GM18519 (cell line): ENCODE measurements at regions not wholly inside any gene's neighbourhood (a gene's known extent, or its start where the extent isn't known, plus 50 kb on each side); places are given as distances from the start of the nearest gene placed in this dataset.
"Not testable (repeated sequence)": the region's sequence is repeated elsewhere in the genome, so short reads cannot be mapped to it uniquely, and the experiment has no call there.

Experiments used
- ATAC-seq: cut with Tn5 transposase; IDR thresholded peaks from one replicate; pipeline ENCODE4 v1.9.1; 2021; ENCODE audit warnings: mild to moderate bottlenecking, moderate library complexity; ENCODE audit not compliant: unreplicated experiment, low FRiP score

- not testable (repeated sequence) for ATAC-seq
Measured at GRCh38 chr1:143644035-143644434, 327.8 kb downstream of the FAM72C start.

DNA sequence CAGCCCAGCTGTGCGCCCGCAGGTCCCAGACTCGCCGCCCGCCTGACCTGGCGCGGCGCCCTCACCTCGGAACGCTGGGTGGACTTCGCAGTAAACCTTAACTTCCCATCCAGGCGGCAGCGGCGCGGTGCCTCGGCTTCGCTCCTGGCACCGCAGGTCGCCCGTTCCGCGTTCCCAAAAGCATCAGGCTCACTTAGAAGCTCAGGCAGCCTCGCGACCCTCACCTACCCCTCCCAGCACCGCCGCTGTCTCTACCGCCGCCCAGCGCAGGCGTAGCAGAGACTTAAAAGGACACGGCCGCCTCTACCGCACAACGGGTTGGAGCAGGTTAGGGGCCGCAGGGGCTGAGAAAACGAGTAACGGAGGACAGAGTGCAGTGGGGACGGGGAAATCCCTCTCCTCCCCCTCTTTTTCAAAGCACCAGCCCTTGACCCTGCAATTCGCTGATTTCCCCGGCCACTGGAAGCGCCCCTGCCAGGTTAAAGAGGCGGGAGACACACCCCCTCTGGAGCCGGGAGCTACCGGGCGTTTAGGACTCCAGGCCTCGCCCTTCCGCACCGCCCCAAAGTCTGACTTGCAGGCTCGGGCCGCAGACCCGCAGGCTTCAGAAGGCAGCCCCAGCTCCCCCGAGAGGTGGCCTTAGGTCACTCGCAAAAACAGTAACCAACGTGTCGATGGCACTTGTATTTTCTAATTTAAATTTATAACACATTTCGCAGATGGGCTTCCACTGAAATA lies 328.5 kb downstream of the FAM72C start:
- ATAC-seq = no peak

- no peak for ATAC-seq
Measured at GRCh38 chr1:143625886-143626285, 345.9 kb downstream of the FAM72C start.

- ATAC-seq = no peak
Measured at GRCh38 chr1:143619851-143620250, 351.9 kb downstream of the FAM72C start.

DNA sequence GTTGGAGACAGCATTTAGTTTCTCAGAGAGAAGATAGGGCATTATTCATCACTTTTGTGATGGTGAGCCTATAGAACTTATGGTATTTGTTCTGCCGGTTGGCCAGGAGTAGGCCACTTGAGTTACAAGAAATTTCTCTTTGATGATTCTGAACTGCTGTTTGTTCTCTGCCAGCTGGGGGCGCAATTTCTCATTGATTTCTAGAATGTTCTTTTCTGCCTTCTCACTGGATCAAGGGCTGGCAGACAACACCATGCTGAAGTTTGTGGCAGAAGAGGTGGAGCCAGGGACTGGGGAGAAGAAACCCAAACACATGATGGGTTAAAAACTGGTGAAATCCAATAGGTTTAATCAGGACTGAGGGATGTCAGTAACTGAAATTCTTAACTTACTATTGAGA lies 360.6 kb downstream of the FAM72C start:
- ATAC-seq = no peak

DNA sequence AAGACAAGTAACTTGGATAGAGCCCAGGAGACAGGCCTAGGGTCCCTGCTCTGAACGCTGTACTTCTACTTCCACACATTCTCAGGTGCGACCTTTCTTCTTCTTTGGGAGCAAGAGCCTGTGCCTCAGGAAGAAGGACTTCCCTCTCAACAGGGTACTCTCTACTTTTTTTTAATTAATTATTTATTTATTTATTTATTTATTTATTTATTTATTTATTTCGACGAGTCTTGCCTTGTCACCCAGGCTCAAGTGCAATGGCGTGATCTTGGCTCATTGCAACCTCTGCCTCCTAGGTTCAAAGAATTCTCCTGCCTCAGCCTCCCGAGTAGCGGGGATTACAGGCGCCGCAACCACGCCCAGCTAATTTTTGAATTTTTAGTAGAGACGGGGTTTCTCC lies 361.6 kb downstream of the FAM72C start:
- no peak for ATAC-seq

DNA sequence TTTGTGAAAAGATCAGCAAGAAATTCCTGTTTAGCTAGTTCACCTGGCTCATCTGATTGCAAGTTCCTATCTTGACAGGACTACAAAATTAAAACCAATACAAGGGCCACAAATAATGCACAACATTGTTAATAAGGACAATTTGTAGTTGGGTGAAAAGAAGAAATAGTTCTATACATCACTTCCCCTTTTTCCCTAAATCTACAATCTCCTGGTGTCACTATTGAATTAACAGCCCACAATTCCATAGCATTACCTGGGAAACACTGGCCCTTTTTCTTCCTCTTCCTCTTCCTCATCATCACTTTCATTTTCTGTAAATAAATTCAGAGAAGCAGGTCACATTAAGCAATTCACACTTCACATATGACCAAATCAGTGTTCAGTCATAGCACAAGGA lies 366.9 kb downstream of the FAM72C start:
- no peak for ATAC-seq

DNA sequence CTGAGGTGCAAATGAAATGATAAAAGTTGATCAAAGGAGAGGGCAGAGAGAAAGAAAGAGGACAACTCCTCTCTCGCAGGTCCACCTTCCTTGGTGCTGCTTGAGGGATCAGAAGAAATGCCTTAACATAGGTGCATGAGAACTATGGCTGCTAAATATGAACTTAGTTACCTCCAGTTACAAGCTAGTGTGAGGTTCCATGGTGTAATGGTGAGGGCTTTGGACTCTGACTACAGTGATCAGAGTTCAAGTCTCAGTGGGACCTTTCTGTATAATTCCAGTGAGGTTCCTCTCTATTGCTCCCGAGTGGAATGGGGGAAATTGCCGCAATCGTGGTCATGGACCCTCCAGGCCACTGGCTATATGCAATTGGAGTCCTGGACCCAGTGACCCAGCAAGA lies 387.3 kb downstream of the FAM72C start:
- no peak for ATAC-seq

DNA sequence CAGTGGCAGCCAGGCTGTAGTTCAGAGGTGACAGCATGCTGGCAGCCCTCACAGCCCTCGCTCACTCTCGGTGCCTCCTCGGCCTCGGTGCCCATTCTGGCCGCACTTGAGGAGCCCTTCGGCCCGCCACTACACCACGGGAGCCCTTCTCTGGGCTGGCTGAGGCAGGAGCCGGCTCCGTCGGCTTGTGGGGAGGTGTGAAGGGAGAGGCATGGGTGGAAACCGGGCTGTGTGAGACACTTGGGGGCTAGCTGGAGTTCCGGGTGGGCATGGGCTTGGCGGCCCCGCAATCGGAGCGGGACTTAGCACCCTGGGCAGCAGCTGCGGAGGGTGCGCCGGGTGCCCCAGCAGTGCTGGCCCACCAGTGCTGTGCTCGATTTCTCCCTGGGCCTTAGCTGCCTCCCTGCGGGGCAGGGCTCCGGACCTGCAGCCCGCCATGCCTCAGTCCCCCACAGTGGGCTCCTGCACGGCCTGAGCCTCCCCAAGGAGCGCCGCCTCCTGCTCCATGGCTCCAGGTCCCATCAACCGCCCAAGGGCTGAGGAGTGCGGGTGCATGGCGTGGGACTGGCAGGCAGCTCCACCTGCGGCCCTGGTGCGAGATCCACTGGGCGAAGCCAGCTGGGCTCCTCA lies 396.8 kb downstream of the FAM72C start:
- no peak for ATAC-seq

- not testable (repeated sequence) for ATAC-seq
Measured at GRCh38 chr1:143572661-143573060, 399.1 kb downstream of the FAM72C start.

GRCh38 chr1:143563761-143564160 lies 408.0 kb downstream of the FAM72C start:
- not testable (repeated sequence) for ATAC-seq

DNA sequence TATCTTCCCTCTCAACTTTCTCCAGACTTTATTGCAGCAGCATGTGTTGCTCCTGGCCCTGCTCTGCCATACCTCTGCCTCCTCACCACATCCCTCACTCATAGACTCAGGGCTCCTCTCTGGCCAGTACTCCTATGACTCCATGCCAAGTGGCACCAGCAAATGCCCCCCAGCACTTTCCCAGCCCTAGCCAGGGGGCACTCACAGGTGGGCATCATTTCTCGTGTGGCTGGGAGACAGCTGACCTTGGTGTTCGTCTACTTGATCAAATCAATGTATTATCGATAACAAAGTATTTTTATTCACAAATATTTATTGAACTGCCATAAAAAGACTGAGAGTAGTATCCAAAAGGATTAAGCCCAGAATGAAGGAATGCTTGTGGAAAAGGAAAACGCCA lies 418.2 kb downstream of the FAM72C start:
- no peak for ATAC-seq

DNA sequence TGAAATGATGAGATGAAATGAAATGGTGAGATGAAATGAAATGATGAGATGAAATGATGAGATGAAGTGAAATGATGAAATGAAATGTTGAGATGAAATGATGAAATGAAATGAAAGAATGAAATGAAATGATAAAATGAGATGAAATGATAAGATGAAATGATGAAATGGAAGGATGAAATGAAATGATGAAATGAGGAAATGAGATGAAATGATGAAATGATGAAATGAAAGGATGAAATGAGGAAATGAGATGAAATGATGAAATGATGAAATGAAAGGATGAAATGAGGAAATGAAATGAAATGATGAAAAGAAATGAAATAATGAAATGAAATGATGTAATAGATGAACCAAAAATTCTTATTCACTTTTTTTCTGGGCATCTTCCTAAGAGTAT lies 467.1 kb downstream of the FAM72C start:
- ATAC-seq = not testable (repeated sequence)

DNA sequence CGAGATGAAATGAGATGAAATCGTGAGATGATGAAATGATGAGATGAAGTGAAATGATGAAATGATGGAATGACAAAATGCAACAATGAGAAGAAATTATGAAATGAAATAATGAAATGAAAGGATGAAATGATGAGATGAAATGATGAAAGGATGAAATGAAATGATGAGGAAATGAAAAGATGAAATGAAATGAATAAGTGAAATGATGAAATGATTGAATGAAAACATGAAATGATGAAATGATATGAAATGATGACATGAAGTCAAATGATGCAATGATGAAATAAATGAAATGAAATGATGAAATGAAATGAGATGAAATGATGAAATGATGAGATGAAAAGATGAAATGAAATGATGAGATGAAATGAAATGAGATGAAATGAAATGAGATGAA lies 467.7 kb downstream of the FAM72C start:
- ATAC-seq = not testable (repeated sequence)

DNA sequence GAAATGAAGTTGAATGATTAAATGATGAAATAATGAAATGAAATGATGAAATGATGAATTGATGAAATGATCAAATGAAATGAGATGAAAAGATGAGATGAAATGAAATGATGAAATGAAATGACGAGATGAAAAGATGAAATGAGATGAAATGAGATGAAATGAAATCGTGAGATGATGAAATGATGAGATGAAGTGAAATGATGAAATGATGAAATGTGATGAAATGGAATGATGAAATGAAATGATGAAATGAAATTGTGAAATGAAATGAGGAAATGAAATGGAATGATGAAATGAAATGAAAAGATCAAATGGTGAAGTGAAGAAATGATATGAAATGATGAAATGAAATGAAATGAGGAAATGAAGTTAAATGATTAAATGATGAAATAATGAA lies 468.7 kb downstream of the FAM72C start:
- ATAC-seq = not testable (repeated sequence)

DNA sequence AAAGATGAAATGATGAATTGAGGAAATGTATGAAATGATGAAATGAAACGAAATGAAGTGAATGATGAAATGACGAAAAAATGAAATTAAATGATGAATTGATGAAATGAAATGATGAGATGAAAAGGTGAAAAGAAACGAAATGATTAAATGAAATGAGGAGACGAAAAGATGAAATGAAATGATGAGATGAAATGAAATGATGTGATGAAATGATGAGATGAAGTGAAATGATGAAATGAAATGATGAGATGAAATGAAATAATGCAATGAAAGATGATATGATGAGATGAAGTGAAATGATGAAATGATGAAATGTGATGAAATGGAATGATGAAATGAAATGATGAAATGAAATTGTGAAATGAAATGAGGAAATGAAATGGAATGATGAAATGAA lies 469.7 kb downstream of the FAM72C start:
- ATAC-seq = not testable (repeated sequence)

- ATAC-seq = not testable (repeated sequence)
Measured at GRCh38 chr1:143498059-143498749, 473.6 kb downstream of the FAM72C start.

DNA sequence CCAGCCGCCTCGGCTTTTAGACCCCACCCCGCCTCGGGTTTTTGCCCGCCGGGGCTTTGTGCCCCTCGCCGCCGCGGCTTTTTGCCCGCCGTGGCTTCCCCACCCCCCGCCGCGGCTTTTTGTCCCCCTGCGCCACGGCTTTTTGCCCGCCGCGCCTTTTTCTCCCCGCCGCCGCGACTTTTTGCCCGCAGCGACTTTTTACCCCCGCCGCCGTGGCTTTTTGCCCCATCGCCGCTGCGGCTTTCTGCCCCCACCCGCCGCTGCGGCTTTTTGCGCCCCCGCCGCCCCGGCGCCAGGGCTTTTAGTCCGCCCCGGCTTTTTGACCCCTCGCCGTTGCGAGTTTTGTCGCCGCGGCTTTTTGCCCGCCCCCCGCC lies 474.4 kb downstream of the FAM72C start:
- ATAC-seq = no peak

- not testable (repeated sequence) for ATAC-seq
Measured at GRCh38 chr1:143496526-143497373, 475.0 kb downstream of the FAM72C start.
